H9 (cell line): ENCODE measurements at regions not wholly inside any gene's neighbourhood (a gene's known extent, or its start where the extent isn't known, plus 50 kb on each side); places are given as distances from the start of the nearest gene placed in this dataset.

ENCODE experiments used
- DNase-seq: peaks from one replicate; pipeline ENCODE4 v3.0.0-alpha.2; 2017
- H2AFZ ChIP-seq: one replicate; pipeline ENCODE4 v1.6.1; 2013; ENCODE audit warnings: mild to moderate bottlenecking, low read length, control low read depth, moderate library complexity
- H2AK5ac ChIP-seq: 2 replicates; pipeline ENCODE4 v1.6.1; 2013; ENCODE audit warnings: low read length, control low read depth, mixed read lengths; ENCODE audit not compliant: insufficient read length
- H2BK120ac ChIP-seq: one replicate; pipeline ENCODE4 v1.6.1; 2013; ENCODE audit warnings: low read depth, mild to moderate bottlenecking, low read length, control low read depth, inconsistent platforms; ENCODE audit not compliant: poor library complexity, severe bottlenecking
- H2BK12ac ChIP-seq: 2 replicates; pipeline ENCODE4 v1.6.1; 2013; ENCODE audit warnings: low read length, control low read depth, mixed read lengths, low read depth; ENCODE audit not compliant: insufficient read length
- H2BK15ac ChIP-seq: 2 replicates; pipeline ENCODE4 v1.6.1; 2013; ENCODE audit warnings: low read depth, low read length, control low read depth
- H2BK20ac ChIP-seq: one replicate; pipeline ENCODE4 v1.6.1; 2013; ENCODE audit warnings: low read depth, mild to moderate bottlenecking, low read length, control low read depth, inconsistent platforms; ENCODE audit not compliant: poor library complexity, severe bottlenecking
- H2BK5ac ChIP-seq: 2 replicates; pipeline ENCODE4 v1.6.1; 2013; ENCODE audit warnings: low read length, control low read depth, mixed read lengths; ENCODE audit not compliant: insufficient read length
- H3K14ac ChIP-seq: 2 replicates; pipeline ENCODE4 v1.6.1; 2013; ENCODE audit warnings: low read length, control low read depth; ENCODE audit not compliant: insufficient read depth
- H3K18ac ChIP-seq: 2 replicates; pipeline ENCODE4 v1.6.1; 2013; ENCODE audit warnings: low read depth, mild to moderate bottlenecking, mixed read lengths, low read length, control low read depth; ENCODE audit not compliant: insufficient read length
- H3K23ac ChIP-seq: 2 replicates; pipeline ENCODE4 v1.6.1; 2013; ENCODE audit warnings: low read length, control low read depth, mixed read lengths, low read depth; ENCODE audit not compliant: insufficient read length
- H3K23me2 ChIP-seq: 2 replicates; pipeline ENCODE4 v1.6.1; 2013; ENCODE audit warnings: low read depth, mild to moderate bottlenecking, mixed read lengths, low read length, control low read depth; ENCODE audit not compliant: insufficient read length, poor library complexity, severe bottlenecking
- H3K27ac ChIP-seq: 2 replicates; pipeline ENCODE4 v1.5.1; 2013; ENCODE audit warnings: low read length, control low read depth, mixed read lengths, low read depth; ENCODE audit not compliant: insufficient read length
- H3K27me3 ChIP-seq: 2 replicates; pipeline ENCODE4 v1.6.1; 2013; ENCODE audit warnings: low read length, control low read depth, inconsistent platforms; ENCODE audit not compliant: insufficient read depth
- H3K4ac ChIP-seq: 2 replicates; pipeline ENCODE4 v1.6.1; 2013; ENCODE audit warnings: low read depth, mild to moderate bottlenecking, control low read depth, inconsistent platforms, low read length, moderate library complexity
- H3K4me1 ChIP-seq: 2 replicates; pipeline ENCODE4 v1.6.1; 2013; ENCODE audit warnings: low read length, control low read depth, inconsistent platforms; ENCODE audit not compliant: insufficient read depth
- H3K4me2 ChIP-seq: 2 replicates; pipeline ENCODE4 v1.6.1; 2013; ENCODE audit warnings: low read length, control low read depth, mixed read lengths; ENCODE audit not compliant: insufficient read length, insufficient read depth
- H3K56ac ChIP-seq: 2 replicates; pipeline ENCODE4 v1.6.1; 2013; ENCODE audit warnings: low read depth, mild to moderate bottlenecking, mixed read lengths, low read length, control low read depth; ENCODE audit not compliant: insufficient read length
- H3K79me1 ChIP-seq: 2 replicates; pipeline ENCODE4 v1.6.1; 2013; ENCODE audit warnings: low read depth, mild to moderate bottlenecking, moderate library complexity, low read length, control low read depth, inconsistent platforms; ENCODE audit not compliant: insufficient read depth, poor library complexity, severe bottlenecking
- H3K79me2 ChIP-seq: 2 replicates; pipeline ENCODE4 v1.6.1; 2013; ENCODE audit warnings: low read length, control low read depth, inconsistent platforms; ENCODE audit not compliant: insufficient read depth
- H3K9ac ChIP-seq: 2 replicates; pipeline ENCODE4 v1.6.1; 2013; ENCODE audit warnings: low read length, control low read depth, mixed read lengths; ENCODE audit not compliant: insufficient read length; ENCODE audit errors: extremely low read depth
- H3K9me3 ChIP-seq: one replicate; pipeline ENCODE4 v1.6.1; 2013; ENCODE audit warnings: low read depth, low read length, inconsistent platforms; ENCODE audit not compliant: control insufficient read depth
- H3T11ph ChIP-seq: one replicate; pipeline ENCODE4 v1.6.1; 2013; ENCODE audit warnings: mild to moderate bottlenecking, low read length, control low read depth, inconsistent platforms
- H4K20me1 ChIP-seq: one replicate; pipeline ENCODE4 v1.6.1; 2013; ENCODE audit not compliant: control insufficient read depth, insufficient read length, insufficient read depth
- H4K5ac ChIP-seq: 2 replicates; pipeline ENCODE4 v1.6.1; 2013; ENCODE audit warnings: low read depth, mild to moderate bottlenecking, mixed read lengths, low read length, control low read depth; ENCODE audit not compliant: insufficient read length
- H4K8ac ChIP-seq: replicated peaks from 2 replicates; pipeline ENCODE4 v1.6.1; 2013; ENCODE audit warnings: low read length, control low read depth, mixed read lengths, low read depth; ENCODE audit not compliant: insufficient read length
- H4K91ac ChIP-seq: 2 replicates; pipeline ENCODE4 v1.6.1; 2013; ENCODE audit warnings: low read depth, mild to moderate bottlenecking, moderate library complexity, mixed read lengths, low read length, control low read depth; ENCODE audit not compliant: insufficient read length
- H3K27ac Mint-ChIP-seq, 3 experiments: 2 replicates in 2 of 3; 3 replicates in 1 of 3; pipeline ENCODE4 v1.8.0; 2020 to 2021; ENCODE audit warnings: mixed read lengths in 3 of 3, mild to moderate bottlenecking in 1 of 3, moderate library complexity in 1 of 3
- H3K27me3 Mint-ChIP-seq: 2 replicates; pipeline ENCODE4 v1.8.0; 2021; ENCODE audit warnings: low read depth, mild to moderate bottlenecking, moderate library complexity, mixed read lengths
- H3K36me3 Mint-ChIP-seq, 3 experiments: 2 replicates in 2 of 3; 3 replicates in 1 of 3; pipeline ENCODE4 v1.8.0; 2020 to 2021; ENCODE audit warnings: low read depth in 3 of 3, mixed read lengths in 3 of 3; ENCODE audit not compliant: insufficient read depth in 1 of 3
- H3K4me1 Mint-ChIP-seq, 2 experiments: 2 replicates each; pipeline ENCODE4 v1.8.0; 2020; ENCODE audit warnings: mixed read lengths in 2 of 2
- H3K4me3 Mint-ChIP-seq, 2 experiments: 2 replicates in 1 of 2; 3 replicates in 1 of 2; pipeline ENCODE4 v1.8.0; 2020 to 2021; ENCODE audit warnings: mild to moderate bottlenecking in 2 of 2, mixed read lengths in 2 of 2, moderate library complexity in 1 of 2
- H3K9me3 Mint-ChIP-seq, 2 experiments: 2 replicates in 1 of 2; 3 replicates in 1 of 2; pipeline ENCODE4 v1.8.0; 2020; ENCODE audit warnings: mild to moderate bottlenecking in 2 of 2, mixed read lengths in 2 of 2, moderate library complexity in 1 of 2
- CTCF ChIP-seq: fragments of 200-600 bp; sonication (generic); conservative IDR thresholded peaks from 3 replicates; pipeline ENCODE4 v1.8.0; 2021; ENCODE audit warnings: antibody characterized with exemption, mild to moderate bottlenecking
- WGBS: extraction: QIAGEN DNeasy Blood & Tissue Kit; methylation state at CpG from one replicate; pipeline ENCODE4 v1.1.7; 2013; ENCODE audit warnings: missing lambda C conversion rate, low lambda C conversion rate, mixed read lengths; ENCODE audit not compliant: insufficient read length; ENCODE audit errors: extremely low coverage; 5-methylcytosine and 5-hydroxymethylcytosine counted together

GRCh38 chr2:238738917-238739316 is 109.0 kb upstream of the TWIST2 start:
- Histone ChIP-seq H3T11ph (no peak overlapping the region), H2BK15ac (no peak overlapping the region), H3K79me2 (no peaks in the 10 kb centered on the region), H3K18ac (no peak overlapping the region), H3K4ac (no peak overlapping the region), H3K4me2 (no peak overlapping the region), H3K23me2 (no peaks in the 10 kb centered on the region), H2AFZ (no peak overlapping the region), H3K27ac (no peak overlapping the region), H2BK120ac (no peak overlapping the region), H2BK12ac (no peak overlapping the region), H3K14ac (no peak overlapping the region), H4K8ac (no peak overlapping the region), H3K23ac (no peak overlapping the region), H2AK5ac (no peak overlapping the region), H3K9me3 (no peaks in the 10 kb centered on the region), H3K9ac (no peak overlapping the region), H4K91ac (no peak overlapping the region), H4K20me1 (no peaks in the 10 kb centered on the region), H3K27me3 (no peaks in the 10 kb centered on the region), H3K79me1 (no peaks in the 10 kb centered on the region), H3K4me1 (no peaks in the 10 kb centered on the region), H3K56ac (no peak overlapping the region), H4K5ac (no peak overlapping the region), H2BK20ac (no peak overlapping the region), H2BK5ac (no peak overlapping the region)
- Mint-ChIP-seq H3K9me3 (peaks cover 2 to 8% of the 10 kb centered on the region in 2 experiments), H3K4me3 (no peak overlapping the region), H3K27ac (no peak overlapping the region; a peak in 1 of 7 replicates), H3K4me1 (no peaks in the 10 kb centered on the region), H3K27me3 (peaks cover 17% of the 10 kb centered on the region), H3K36me3 (no peaks in the 10 kb centered on the region; a peak in 1 of 7 replicates)
- no peak for TF ChIP-seq CTCF
- DNase-seq: no peak
- no CpG with 5 or more reads among the region's 6 CpGs for WGBS
